ENCODE measurements at regions not wholly inside any gene's neighbourhood (a gene's known extent, or its start where the extent isn't known, plus 50 kb on each side); places are given as distances from the start of the nearest gene placed in this dataset.
A peak's percentile ranks its signal among the peaks of the same experiment; 100 is the strongest.

DNA sequence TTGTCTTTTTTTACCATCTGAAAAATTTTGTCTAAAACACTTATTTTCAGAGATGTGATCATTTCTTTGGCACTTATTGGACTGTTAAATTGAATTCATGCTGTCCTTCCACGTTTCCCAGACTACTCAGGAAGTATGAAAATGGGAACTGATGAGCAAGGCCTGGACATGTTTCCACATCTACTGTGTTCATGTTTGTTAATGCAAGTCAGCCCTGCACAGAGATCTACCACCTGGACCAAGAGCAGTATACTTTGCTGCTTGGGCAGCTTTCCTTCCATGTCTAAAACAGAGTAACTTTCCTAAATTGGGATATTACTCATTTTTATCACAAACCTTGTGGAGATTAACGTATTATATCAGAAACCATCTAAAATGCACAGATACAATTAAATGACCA is 687.4 kb downstream of the DIAPH3 start:
- no peak for DNase-seq

GRCh38 chr13:59477011-59477410 is 686.7 kb downstream of the DIAPH3 start:
- peak; percentile 4 to 6 for DNase-seq

DNA sequence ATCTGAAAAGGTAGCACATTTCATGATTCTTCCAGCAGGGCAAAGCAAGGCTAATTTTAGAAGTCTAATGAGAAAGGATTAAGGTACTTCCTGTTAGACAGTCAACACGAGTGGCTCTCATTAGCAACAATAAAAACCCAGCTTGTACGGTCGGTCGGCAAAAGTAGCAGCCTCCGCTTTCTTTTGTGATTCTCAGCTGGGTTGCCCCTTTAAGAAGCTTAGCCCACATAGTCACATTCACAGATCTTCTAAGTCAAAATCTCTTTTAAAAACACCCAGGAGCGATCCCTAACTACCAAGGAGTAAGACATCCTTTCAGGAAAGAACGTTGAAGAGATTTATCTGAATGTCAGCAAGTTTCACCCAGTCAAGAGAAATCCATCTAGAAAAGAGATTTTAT is 684.8 kb downstream of the DIAPH3 start:
- DNase-seq = no peak

- DNase-seq = no peak
Observed at GRCh38 chr13:59479629-59480028, 684.1 kb downstream of the DIAPH3 start.

DNA sequence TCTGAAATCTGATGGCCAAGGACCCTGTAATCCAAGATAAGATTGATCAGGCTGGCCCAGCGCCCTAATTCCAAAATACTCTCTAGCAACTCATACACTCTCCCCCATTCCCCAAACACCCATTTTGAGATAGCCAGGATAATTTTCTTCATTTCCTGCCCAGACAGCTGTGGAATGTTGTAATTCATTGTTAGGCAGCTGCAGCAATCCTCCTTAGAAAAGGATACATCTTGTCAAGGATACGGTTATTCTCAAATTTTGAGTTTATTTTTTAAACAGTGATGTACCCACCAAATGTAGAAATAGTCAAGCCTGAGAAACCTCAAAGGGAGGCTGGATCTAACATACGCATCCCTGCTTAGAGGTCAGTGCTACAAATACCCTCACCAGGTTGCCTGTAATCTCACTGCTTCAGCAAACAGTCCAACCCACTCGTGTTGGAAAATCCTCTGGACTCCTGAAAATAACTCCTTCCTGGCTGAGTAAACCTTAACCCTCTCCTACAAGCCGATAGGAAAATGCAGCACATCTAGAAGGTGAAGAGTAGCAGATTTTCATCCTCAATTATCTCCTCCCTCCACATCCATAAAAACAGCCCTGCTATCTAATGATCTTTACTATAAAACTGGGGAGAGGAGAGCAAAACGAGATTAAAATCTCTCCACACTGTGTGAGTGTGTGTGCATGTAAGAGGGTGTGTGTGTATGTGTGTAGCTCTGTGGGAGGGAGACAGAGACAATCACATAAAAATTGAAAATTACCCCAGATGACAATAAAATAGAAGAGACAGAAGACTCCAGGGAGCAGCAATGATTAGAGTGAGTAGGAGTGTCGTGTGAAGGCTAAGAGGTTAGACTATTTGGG is 683.1 kb downstream of the DIAPH3 start:
- no peak for DNase-seq

DNA sequence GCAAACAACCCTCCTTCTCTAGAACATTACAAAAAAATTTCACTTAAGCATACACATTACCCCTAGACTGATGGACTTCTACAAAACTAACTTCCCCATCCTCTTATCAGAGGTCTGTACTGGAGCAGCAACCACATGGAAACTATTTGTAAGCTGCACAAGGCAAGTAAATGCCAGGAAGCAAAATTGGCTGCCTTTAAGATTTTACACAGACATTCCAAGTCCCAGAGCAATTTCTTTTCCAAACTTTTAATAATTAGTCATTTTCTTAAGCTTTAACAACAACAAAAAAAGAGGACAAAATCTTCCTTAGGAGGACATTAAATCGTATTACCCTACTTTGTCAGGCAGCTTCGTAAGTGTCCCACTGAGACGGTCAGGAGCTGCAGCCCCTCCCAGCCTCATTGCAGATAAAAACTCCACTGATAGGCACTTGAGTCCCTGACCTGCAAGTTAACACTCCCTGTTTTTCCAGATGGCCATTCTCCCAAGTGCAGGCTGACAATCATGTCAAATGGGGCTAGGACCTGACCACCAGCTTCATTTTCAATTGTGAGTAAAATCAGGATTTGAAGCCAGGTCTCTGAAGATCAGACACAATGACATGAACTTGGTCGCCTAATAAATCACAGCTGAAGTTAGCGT is 680.1 kb downstream of the DIAPH3 start:
- DNase-seq = peak in 1 of 2 experiments; percentile 6

GRCh38 chr13:59487883-59488282 is 675.8 kb downstream of the DIAPH3 start:
- DNase-seq = no peak

DNA sequence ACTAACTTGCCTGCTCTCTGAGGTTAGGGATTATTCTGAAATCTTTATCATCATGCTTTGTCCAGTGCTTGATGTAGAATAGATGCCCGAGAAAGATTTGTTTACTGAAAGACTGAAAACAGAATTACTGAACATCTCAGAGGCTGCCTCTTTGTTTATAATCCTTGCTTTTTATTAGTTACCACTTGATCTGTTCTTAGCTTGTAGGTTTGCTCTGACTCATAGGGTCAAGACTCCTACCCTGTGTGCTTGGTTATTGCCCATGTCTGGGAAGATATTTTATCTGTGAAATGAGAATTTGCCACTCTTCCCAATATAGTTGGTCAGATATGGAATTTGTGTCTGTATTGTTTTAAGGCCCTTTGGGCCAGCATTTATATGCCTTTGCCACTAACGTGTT is 675.3 kb downstream of the DIAPH3 start:
- DNase-seq = no peak

DNA sequence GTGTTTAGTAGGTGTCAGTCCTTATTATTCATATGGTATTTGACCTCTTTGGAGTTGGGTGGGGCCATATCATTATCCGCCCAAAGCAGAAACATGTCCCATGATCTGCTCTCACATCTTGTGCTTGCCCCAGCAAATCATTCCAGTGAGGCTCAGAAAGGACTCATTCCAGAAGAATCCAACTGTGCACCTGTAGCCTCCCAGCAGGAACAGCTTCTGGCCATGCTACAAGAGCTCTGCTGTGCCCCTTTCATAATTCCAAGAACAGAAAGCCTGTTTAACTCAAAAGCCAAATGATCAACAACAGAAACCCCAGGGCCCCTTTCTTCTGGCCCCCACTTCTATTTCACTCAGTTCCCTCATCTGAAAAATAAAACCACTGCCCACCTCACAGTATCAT is 673.1 kb downstream of the DIAPH3 start:
- no peak for DNase-seq

DNA sequence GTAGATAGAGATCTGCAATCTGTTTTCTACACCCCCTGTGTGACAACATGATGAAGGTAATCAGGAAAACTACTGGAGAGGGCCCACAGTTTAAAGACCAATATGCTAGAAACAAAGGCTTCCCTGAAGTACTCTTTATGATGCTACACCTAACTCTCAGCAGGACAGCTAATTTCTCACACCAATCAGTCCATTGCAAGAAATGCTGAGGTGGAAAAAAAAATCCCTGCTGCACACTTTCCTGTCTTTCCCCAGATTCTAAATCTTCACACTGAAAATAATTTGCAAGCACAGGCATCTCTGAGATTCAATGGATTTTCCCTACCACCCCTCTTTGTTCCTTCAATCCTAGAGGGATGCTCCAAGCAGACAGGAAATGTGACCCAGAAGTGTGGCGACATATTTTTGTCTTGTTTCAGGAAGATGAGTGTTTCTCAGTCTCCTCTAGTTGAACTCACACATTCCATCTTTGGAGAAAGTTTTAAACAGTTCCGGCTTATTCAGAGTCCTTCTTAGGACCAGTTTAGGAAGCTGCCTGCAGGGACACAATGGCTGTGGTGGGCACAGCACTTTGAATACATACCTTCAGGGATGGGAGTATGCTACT is 671.6 kb downstream of the DIAPH3 start:
- DNase-seq = no peak

DNA sequence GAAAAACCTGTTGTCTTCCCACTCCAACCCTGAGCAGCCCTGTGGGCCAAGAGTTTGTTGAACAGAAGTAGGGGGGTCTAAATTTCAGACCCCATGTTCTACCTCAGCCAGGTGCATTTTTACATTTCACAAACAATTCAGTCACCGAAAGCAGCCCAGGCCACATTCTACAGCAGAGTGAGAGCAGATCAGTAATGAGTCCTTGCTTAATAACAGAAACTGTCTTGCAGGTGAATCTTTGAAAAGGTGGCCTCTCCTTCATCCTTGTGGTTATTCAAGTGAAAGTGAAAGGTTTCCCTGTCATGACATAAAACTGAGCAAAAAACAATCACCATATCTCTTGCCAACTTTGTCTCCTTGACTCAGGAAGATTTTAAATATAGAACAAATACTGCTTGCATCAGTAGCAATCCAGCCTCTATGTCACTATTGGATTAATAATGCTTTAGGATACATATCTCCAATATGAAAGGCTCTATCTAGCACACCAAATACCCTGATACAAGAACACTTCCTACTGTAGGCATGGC is 670.2 kb downstream of the DIAPH3 start:
- no peak for DNase-seq

- no peak for DNase-seq
Observed at GRCh38 chr13:59494151-59494550, 669.6 kb downstream of the DIAPH3 start.

DNA sequence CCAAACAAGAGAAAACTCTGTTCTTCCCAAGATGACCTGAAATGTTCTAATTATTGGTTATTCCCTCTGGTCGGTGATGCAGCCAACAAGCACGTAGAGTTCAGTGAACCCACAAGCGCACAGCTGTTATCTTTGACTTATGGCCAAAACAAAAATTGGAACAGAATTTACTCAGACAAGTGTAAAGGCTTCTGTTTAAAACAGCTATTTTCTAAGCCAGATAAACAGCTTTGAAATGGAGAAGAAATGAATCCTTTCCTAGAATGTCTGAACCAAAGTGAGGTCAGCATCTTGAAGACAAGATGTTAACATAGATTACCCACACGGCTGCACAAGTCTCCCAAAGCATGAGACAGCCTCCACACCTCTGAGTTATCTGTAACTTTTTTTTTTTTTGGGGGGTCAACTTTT is 669.2 kb downstream of the DIAPH3 start:
- DNase-seq = no peak

- no peak for DNase-seq
Observed at GRCh38 chr13:59495299-59495698, 668.4 kb downstream of the DIAPH3 start.

- no peak for DNase-seq
Observed at GRCh38 chr13:59495936-59496512, 667.7 kb downstream of the DIAPH3 start.

- no peak for DNase-seq
Observed at GRCh38 chr13:59497621-59498247, 666.0 kb downstream of the DIAPH3 start.

DNA sequence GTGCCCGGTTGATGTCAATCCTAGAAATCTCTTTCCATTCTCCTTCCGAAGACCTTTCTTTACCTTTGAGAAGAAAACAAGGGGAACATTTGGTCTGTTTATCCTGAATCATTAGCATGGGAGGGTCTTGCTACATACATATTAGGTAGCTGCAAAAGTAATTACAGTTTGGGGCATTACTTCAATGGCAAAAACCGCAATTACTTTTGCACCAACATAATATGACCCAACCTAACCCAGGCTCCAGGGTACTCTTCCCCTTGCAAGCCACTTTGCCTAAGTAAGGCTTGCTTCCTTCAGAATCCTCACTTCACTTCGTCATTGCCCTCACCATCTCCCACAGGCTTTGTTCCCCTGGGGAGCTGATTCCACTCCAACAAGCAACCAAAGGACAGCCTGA is 662.7 kb downstream of the DIAPH3 start:
- DNase-seq = no peak

GRCh38 chr13:59504407-59504806 is 659.3 kb downstream of the DIAPH3 start:
- DNase-seq = no peak

DNA sequence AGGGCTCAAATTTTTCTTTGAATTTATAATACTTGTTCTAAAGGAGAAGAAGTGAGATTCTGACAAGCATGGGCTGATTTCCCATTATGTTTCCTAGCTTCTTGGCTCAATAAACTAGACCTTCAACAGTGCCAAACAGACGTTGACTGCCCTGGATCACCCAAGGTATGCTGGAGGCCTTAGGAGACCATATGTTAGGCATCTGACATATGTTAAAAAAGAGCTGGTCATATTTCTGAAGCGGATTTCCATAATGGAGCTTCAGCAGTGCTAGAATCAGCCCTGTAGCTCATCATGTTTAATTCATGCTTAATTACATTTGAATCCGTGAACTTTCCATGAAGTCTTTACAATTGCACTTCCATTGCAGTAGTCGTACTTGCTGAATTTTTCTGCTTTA is 653.3 kb downstream of the DIAPH3 start:
- DNase-seq = no peak

DNA sequence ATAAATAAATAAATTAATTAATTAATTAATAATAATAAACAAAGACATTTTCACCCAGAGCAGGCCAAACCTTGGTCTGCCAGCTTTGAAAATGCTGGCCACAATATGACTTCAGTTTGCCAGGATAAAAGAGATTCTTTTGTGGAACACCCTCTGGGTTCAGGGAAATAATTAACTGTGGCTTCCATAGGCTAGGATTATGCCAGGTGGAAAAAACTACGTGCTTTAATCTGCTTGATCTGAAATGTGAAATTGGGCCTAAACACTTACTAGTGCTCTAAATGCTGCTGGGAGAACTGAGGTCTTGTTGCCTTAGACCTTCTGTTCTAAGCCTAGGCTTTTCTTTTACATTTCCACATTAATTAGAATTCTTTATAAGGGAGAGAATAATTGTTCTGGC is 650.0 kb downstream of the DIAPH3 start:
- no peak for DNase-seq

- DNase-seq = no peak
Observed at GRCh38 chr13:59514316-59514715, 649.4 kb downstream of the DIAPH3 start.

DNA sequence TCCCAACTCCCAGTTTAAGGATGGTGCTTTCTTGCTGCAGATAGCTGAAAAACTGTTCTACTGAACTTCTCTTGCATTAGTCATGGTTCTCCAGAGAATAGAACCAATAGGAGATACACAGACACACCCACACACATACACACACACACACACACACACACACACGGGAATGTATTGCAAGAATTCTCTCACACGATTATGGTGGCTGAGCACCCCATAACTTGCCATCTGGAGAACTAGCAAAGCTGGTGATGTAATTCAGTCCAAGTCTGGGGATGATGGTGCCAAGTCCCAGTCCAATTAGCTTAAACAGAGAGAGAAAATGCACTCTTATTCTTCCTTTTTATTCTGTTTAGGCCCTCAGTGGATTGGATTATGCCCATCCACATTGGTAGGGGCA is 643.9 kb downstream of the DIAPH3 start:
- DNase-seq = no peak

DNA sequence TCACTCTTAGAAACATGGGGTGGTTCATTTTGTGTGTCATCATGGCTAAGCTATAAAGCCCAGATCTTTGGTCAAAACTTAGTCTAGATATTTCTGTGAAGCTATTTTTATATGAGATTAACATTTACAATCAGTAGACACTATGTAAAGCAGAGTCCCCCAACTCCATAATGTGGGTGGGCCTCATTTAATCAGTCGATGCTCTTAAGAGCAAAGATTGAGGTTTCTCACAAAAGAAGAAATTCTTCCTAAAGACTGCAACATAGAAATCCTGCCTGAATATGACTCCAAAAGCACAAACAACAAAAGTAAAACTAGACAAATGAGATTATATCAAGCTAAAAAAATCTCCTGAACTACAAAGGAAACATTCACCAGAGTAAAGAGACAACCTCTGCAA is 642.2 kb downstream of the DIAPH3 start:
- no peak for DNase-seq
